HepG2 (cell line): ENCODE measurements at regions not wholly inside any gene's neighbourhood (a gene's known extent, or its start where the extent isn't known, plus 50 kb on each side); places are given as distances from the start of the nearest gene placed in this dataset.

Experiments used
- ATAC-seq: fragments of 200-7000 bp; cut with Tn5 transposase; 3 replicates; pipeline ENCODE4 v1.9.1; 2020; ENCODE audit warnings: mild to moderate bottlenecking, moderate library complexity
- BruUV-seq: library from RNA; stranded (reverse); fragments of 400-500 nt; replicated peaks from 2 replicates; lab custom pipeline; 2021; lab: Mats Ljungman, UMichigan
- CTCF ChIA-PET: fragments of 300-600 bp; formaldehyde crosslinking; extraction: SDS; loops from one replicate; lab custom pipeline; 2021; ENCODE audit warnings: low total read pairs, inconsistent platforms, low intra/inter-chr PET ratio; lab: Yijun Ruan, JAX
- POLR2A ChIA-PET: fragments of 350-600 bp; sonication (Branson Sonifier 250); formaldehyde crosslinking; loops from one replicate; lab custom pipeline; 2020; ENCODE audit warnings: antibody characterized with exemption, inconsistent platforms; lab: Yijun Ruan, JAX
- DNase-seq: peaks from one replicate; pipeline ENCODE4 v3.0.0-alpha.2; 2015; ENCODE audit warnings: low spot score
- FAIRE-seq: peaks from 3 replicates; lab custom pipeline; 2011; peaks lifted over from hg19 to GRCh38; lab: Jason Lieb, UNC
- H2AFZ ChIP-seq: one replicate; pipeline ENCODE4 v1.6.1; 2011; ENCODE audit warnings: low read length, inconsistent platforms
- H3K27ac ChIP-seq: fragments of 300-600 bp; 3 replicates; pipeline ENCODE4 v1.8.0; 2011; ENCODE audit warnings: mixed run types, mild to moderate bottlenecking, mixed read lengths, low read length, inconsistent platforms; ENCODE audit not compliant: insufficient read depth; ENCODE audit errors: extremely low read length
- H3K27me3 ChIP-seq, 2 experiments: fragments of 200-600 bp in 1 of 2; 2 replicates in 1 of 2; 3 replicates in 1 of 2; pipeline versions ENCODE4 v1.6.0 to v1.8.0; 2011; ENCODE audit warnings: low read length in 2 of 2, mild to moderate bottlenecking in 2 of 2, moderate library complexity in 2 of 2, inconsistent platforms in 1 of 2; ENCODE audit not compliant: insufficient read depth in 2 of 2, control insufficient read depth in 1 of 2
- H3K36me3 ChIP-seq, 2 experiments: fragments of 200-600 bp in 1 of 2; replicated peaks in 1 of 2; 2 replicates in 1 of 2; 3 replicates in 1 of 2; pipeline versions ENCODE4 v1.5.1 to v1.8.0; 2011; ENCODE audit warnings: low read length in 2 of 2, inconsistent platforms in 1 of 2; ENCODE audit not compliant: insufficient read depth in 2 of 2, control insufficient read depth in 1 of 2
- H3K4me1 ChIP-seq: 2 replicates; pipeline ENCODE4 v1.5.1; 2012; ENCODE audit warnings: low read length, inconsistent platforms; ENCODE audit not compliant: insufficient read depth
- H3K4me2 ChIP-seq: 2 replicates; pipeline ENCODE4 v1.6.0; 2011; ENCODE audit warnings: low read depth, low read length, inconsistent platforms
- H3K4me3 ChIP-seq, 3 experiments: fragments of 200-600 bp in 1 of 3; sonication (generic), shearing (Covaris generic) in 1 of 3; replicated peaks in 1 of 3; 2 replicates each; pipeline ENCODE4 v1.5.1; 2011 to 2016; ENCODE audit warnings: low read length in 3 of 3, inconsistent platforms in 2 of 3, low read depth in 2 of 3, mild to moderate bottlenecking in 2 of 3, control low read depth in 1 of 3, mixed read lengths in 1 of 3; ENCODE audit not compliant: insufficient read depth in 1 of 3
- H3K79me2 ChIP-seq: one replicate; pipeline ENCODE4 v1.6.1; 2011; ENCODE audit warnings: low read length, inconsistent platforms; ENCODE audit not compliant: insufficient read depth
- H3K9ac ChIP-seq: 2 replicates; pipeline ENCODE4 v1.6.0; 2011; ENCODE audit warnings: mild to moderate bottlenecking, low read depth, low read length, inconsistent platforms; ENCODE audit not compliant: insufficient read depth
- H3K9me3 ChIP-seq: 2 replicates; pipeline ENCODE4 v1.5.1; 2012; ENCODE audit warnings: mild to moderate bottlenecking, low read length
- H4K20me1 ChIP-seq: 2 replicates; pipeline ENCODE4 v1.6.0; 2011; ENCODE audit warnings: inconsistent platforms, mild to moderate bottlenecking, low read length, moderate library complexity; ENCODE audit not compliant: insufficient read depth
- AGO1 ChIP-seq: fragments of 200-400 bp; formaldehyde crosslinking; IDR thresholded peaks from 2 replicates; pipeline ENCODE4 v1.6.1; 2017; ENCODE audit warnings: mild to moderate bottlenecking, low read depth, low read length, moderate library complexity; ENCODE audit not compliant: poor library complexity, severe bottlenecking
- ARID3A ChIP-seq: IDR thresholded peaks from 2 replicates; pipeline ENCODE4 v1.6.1; 2012; ENCODE audit warnings: low read depth, low read length, improper control_type of control experiment
- ATM ChIP-seq: fragments of 450-650 bp; IDR thresholded peaks from 2 replicates; pipeline ENCODE4 v1.7.1; 2017; ENCODE audit warnings: mild to moderate bottlenecking, borderline replicate concordance
- BATF2 ChIP-seq: sonication (generic); formaldehyde crosslinking; IDR thresholded peaks from 2 replicates; pipeline ENCODE4 v1.8.0; 2022; ENCODE audit warnings: mild to moderate bottlenecking, missing genetic modification reagents, moderate library complexity
- CBX1 ChIP-seq: IDR thresholded peaks from one replicate; pipeline ENCODE4 v1.6.1; 2016; ENCODE audit warnings: antibody characterized with exemption, low read depth
- CREB1 ChIP-seq, 2 experiments: fragments of 450-650 bp in 1 of 2; IDR thresholded peaks; 2 replicates each; pipeline ENCODE4 v1.6.1; 2016 to 2017; ENCODE audit warnings: control low read depth in 1 of 2, mild to moderate bottlenecking in 1 of 2, missing compliant biosample characterization in 1 of 2, missing genetic modification characterization in 1 of 2
- IKZF5 ChIP-seq: IDR thresholded peaks from 2 replicates; pipeline ENCODE4 v1.6.1; 2018; ENCODE audit warnings: missing genetic modification reagents, mild to moderate bottlenecking, missing compliant biosample characterization
- ISL2 ChIP-seq: sonication (generic); formaldehyde crosslinking; IDR thresholded peaks from 2 replicates; pipeline ENCODE4 v1.5.0; 2020; ENCODE audit warnings: missing genetic modification reagents
- MYNN ChIP-seq: sonication (generic); formaldehyde crosslinking; IDR thresholded peaks from 2 replicates; pipeline ENCODE4 v1.4.0; 2020; ENCODE audit warnings: mild to moderate bottlenecking, low read depth, missing genetic modification reagents
- PHF8 ChIP-seq: sonication (generic); formaldehyde crosslinking; IDR thresholded peaks from 2 replicates; pipeline ENCODE4 v1.5.0; 2020; ENCODE audit warnings: missing genetic modification reagents
- POGZ ChIP-seq: sonication (generic); formaldehyde crosslinking; IDR thresholded peaks from 2 replicates; pipeline ENCODE4 v1.4.0; 2020; ENCODE audit warnings: mild to moderate bottlenecking, missing genetic modification reagents
- RORA ChIP-seq: sonication (generic); formaldehyde crosslinking; IDR thresholded peaks from 2 replicates; pipeline ENCODE4 v1.5.0; 2020; ENCODE audit warnings: mild to moderate bottlenecking, missing genetic modification reagents, moderate library complexity
- SNAPC2 ChIP-seq: sonication (generic); formaldehyde crosslinking; IDR thresholded peaks from 2 replicates; pipeline ENCODE4 v1.8.1; 2022; ENCODE audit warnings: mild to moderate bottlenecking, missing genetic modification reagents
- TGIF2 ChIP-seq: IDR thresholded peaks from 2 replicates; pipeline ENCODE4 v1.6.1; 2016; ENCODE audit warnings: control low read depth, missing compliant biosample characterization
- ZBTB37 ChIP-seq: sonication (generic); formaldehyde crosslinking; IDR thresholded peaks from 2 replicates; pipeline ENCODE4 v1.4.0; 2020; ENCODE audit warnings: mild to moderate bottlenecking, missing genetic modification reagents
- ZNF354B ChIP-seq: sonication (generic); formaldehyde crosslinking; IDR thresholded peaks from 2 replicates; pipeline ENCODE4 v1.8.0; 2022; ENCODE audit warnings: mild to moderate bottlenecking, missing genetic modification reagents
- ZNF546 ChIP-seq: sonication (generic); formaldehyde crosslinking; conservative IDR thresholded peaks from 2 replicates; pipeline ENCODE4 v1.8.1; 2023; ENCODE audit warnings: mild to moderate bottlenecking, missing genetic modification reagents
- WGBS: methylation state at CpG from one replicate; pipeline ENCODE4 v1.1.6; 2017; ENCODE audit warnings: low lambda C conversion rate; 5-methylcytosine and 5-hydroxymethylcytosine counted together
- in situ Hi-C: cut with HindIII; loops from 2 replicates; pipeline ENCODE4 v1.10.0; 2017; ENCODE audit warnings: low pct_unique_long_range_greater_than_20kb; ENCODE audit not compliant: extremely low pct_ligation_motif_present
- intact Hi-C: fragments of 100-400 bp; cut with micrococcal nuclease; formaldehyde crosslinking; loops from one replicate; pipeline ENCODE4 v1.10.0; 2022; ENCODE audit not compliant: unreplicated experiment
- TF ChIP-seq, protein P1 (sequence below), 2 experiments: sonication (generic) in 1 of 2; formaldehyde crosslinking in 1 of 2; IDR thresholded peaks; 2 replicates each; pipeline versions ENCODE4 v1.4.0 to v1.6.1; 2018 to 2020; ENCODE audit warnings: missing genetic modification reagents in 2 of 2, borderline replicate concordance in 1 of 2, low read depth in 1 of 2, mild to moderate bottlenecking in 1 of 2, missing biosample characterization in 1 of 2

DNA sequence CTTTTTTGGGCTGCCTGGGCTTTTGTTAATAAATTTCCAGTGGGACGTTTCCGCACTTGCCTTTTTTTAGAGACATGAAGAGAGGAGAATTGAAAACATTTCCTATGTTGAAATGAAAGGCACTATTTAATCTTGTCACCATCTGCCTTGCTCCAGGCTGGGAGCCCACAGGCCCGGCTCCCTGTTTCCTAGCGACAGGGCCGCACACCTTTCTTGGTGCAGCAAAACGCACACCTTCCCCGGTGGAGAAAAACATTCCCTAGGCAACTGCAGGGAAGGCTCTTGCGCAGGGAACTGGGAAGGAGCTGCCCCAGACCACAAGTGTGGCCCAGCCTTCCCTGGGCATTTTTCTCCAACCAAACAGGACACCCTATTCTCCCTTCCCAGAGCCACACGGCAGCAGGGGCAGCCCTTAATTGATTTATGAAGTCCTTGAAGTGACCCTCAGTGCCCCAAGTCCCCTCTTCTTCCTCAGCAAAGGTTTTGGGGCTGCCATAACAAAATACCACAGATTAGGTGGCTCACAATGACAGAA lies 79.3 kb upstream of the KCNK12 start:
- in situ Hi-C loops: loop anchor here (5.0 kb wide), 1 partner anchor 117 kb away; no protein-coding TSS in a partner anchor
- BruUV-seq: no TSS peak

More for the DNA sequence above, 79.3 kb upstream of the KCNK12 start:
- no peaks in the 10 kb centered on the region for H4K20me1 ChIP-seq
- H3K4me3 ChIP-seq: no peak overlapping the region
- no peaks in the 10 kb centered on the region for H3K36me3 ChIP-seq
- no peak overlapping the region for H3K4me2 ChIP-seq
- intact Hi-C loops: no loop called here
- no peak overlapping the region for H3K9ac ChIP-seq
- no peaks in the 10 kb centered on the region for H3K79me2 ChIP-seq
- H3K9me3 ChIP-seq: no peaks in the 10 kb centered on the region
- no peak overlapping the region for H2AFZ ChIP-seq
- H3K27me3 ChIP-seq: peaks cover 8 to 51% of the 10 kb centered on the region in 2 experiments; a peak in 4 of 5 replicates
- ChIA-PET POLR2A (no interaction called here), CTCF (no interaction called here)
- TF ChIP-seq CREB1 (IDR thresholded peaks at IDR 0.05): no peak
- no peak for TF ChIP-seq CREB1 (CRISPR knock-in tag; IDR thresholded peaks at IDR 0.05)
- TF ChIP-seq ATM: no peak
- TF ChIP-seq RORA: no peak
- TF ChIP-seq ZNF546 (CRISPR knock-in tag): no peak
- TF ChIP-seq CBX1: no peak
- TF ChIP-seq PHF8 (CRISPR knock-in tag): no peak
- TF ChIP-seq SNAPC2: no peak
- TF ChIP-seq POGZ (CRISPR knock-in tag): no peak
- TF ChIP-seq TGIF2 (CRISPR knock-in tag): no peak
- TF ChIP-seq ZBTB37: no peak
- TF ChIP-seq MYNN (CRISPR knock-in tag): no peak
- no peak for TF ChIP-seq BATF2 (CRISPR knock-in tag)
- TF ChIP-seq ARID3A: no peak
- TF ChIP-seq, protein P1, sequence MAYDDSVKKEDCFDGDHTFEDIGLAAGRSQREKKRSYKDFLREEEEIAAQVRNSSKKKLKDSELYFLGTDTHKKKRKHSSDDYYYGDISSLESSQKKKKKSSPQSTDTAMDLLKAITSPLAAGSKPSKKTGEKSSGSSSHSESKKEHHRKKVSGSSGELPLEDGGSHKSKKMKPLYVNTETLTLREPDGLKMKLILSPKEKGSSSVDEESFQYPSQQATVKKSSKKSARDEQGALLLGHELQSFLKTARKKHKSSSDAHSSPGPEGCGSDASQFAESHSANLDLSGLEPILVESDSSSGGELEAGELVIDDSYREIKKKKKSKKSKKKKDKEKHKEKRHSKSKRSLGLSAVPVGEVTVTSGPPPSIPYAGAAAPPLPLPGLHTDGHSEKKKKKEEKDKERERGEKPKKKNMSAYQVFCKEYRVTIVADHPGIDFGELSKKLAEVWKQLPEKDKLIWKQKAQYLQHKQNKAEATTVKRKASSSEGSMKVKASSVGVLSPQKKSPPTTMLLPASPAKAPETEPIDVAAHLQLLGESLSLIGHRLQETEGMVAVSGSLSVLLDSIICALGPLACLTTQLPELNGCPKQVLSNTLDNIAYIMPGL (CRISPR knock-in tag; IDR thresholded peaks at IDR 0.05; ENCODE audit: borderline replicate concordance in 1 of 2, low read depth in 1 of 2): no peak
- no peak for TF ChIP-seq ZNF354B (CRISPR knock-in tag)
- no peak for TF ChIP-seq ISL2 (CRISPR knock-in tag)
- TF ChIP-seq IKZF5 (CRISPR knock-in tag): no peak
- no peak for TF ChIP-seq AGO1
- DNase-seq: no peak
- no peak for FAIRE-seq
- H3K27ac ChIP-seq: no peak overlapping the region
- H3K4me1 ChIP-seq: peaks cover 12% of the 10 kb centered on the region
- no peak for ATAC-seq
- WGBS: 65% methylated on average over 9 of the region's 9 CpGs
